ENCODE measurements at regions not wholly inside any gene's neighbourhood (a gene's known extent, or its start where the extent isn't known, plus 50 kb on each side); places are given as distances from the start of the nearest gene placed in this dataset.

DNA sequence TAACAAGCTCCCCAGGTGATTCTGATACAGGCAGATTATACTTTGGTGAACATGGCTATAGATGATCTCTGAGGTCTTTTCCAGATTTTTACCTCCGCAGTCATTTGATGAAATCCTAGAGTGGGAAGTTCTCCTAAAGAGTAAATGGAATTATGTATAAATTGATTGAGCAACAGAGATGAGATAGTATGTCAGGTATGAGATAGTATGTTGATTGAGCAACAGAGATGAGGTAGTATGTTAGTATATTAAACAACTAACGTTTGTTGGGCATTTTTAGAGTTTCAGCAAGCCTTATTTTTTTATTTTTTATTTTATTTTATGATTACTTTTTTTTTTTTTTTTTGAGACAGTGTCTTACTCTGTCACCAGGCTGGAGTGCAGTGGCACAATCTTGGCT, 265.0 kb upstream of the SOX2 start:
- H3K4me3 ChIP-seq (ENCODE audit: low read depth, low read length) = no peak overlapping the region
- Mint-ChIP-seq H3K27me3 (ENCODE audit: insufficient read depth, unreplicated experiment) (no peaks in the 10 kb centered on the region), H3K27ac (ENCODE audit: unreplicated experiment) (no peak overlapping the region), H3K4me1 (ENCODE audit: low read depth, unreplicated experiment) (no peaks in the 10 kb centered on the region), H3K4me3 (ENCODE audit: unreplicated experiment) (no peak overlapping the region), H3K9me3 (ENCODE audit: unreplicated experiment) (no peaks in the 10 kb centered on the region), H3K36me3 (ENCODE audit: insufficient read depth, unreplicated experiment) (no peaks in the 10 kb centered on the region)
- H3K36me3 ChIP-seq (ENCODE audit: control insufficient read depth, insufficient read depth, low read length) = no peaks in the 10 kb centered on the region
- POLR2A ChIA-PET = no interaction called here
- H3K9me3 ChIP-seq = no peaks in the 10 kb centered on the region
- DNase-seq = no peak
- H3K4me1 ChIP-seq = no peaks in the 10 kb centered on the region
- CTCF ChIA-PET = no interaction called here
- intact Hi-C loops (cut with micrococcal nuclease; ENCODE audit: unreplicated experiment) = no loop called here
- TF ChIP-seq, protein P1, sequence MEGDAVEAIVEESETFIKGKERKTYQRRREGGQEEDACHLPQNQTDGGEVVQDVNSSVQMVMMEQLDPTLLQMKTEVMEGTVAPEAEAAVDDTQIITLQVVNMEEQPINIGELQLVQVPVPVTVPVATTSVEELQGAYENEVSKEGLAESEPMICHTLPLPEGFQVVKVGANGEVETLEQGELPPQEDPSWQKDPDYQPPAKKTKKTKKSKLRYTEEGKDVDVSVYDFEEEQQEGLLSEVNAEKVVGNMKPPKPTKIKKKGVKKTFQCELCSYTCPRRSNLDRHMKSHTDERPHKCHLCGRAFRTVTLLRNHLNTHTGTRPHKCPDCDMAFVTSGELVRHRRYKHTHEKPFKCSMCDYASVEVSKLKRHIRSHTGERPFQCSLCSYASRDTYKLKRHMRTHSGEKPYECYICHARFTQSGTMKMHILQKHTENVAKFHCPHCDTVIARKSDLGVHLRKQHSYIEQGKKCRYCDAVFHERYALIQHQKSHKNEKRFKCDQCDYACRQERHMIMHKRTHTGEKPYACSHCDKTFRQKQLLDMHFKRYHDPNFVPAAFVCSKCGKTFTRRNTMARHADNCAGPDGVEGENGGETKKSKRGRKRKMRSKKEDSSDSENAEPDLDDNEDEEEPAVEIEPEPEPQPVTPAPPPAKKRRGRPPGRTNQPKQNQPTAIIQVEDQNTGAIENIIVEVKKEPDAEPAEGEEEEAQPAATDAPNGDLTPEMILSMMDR (IDR thresholded peaks at IDR 0.05; ENCODE audit: insufficient read depth in 1 of 2, low read depth in 1 of 2, low read length in 1 of 2, severe bottlenecking in 1 of 2, unreplicated experiment in 1 of 2) = no peak
- no TSS peak for BruUV-seq (replicated peaks)
- H3K27me3 ChIP-seq (replicated peaks; ENCODE audit: control insufficient read depth, insufficient read depth, low read length) = no peaks in the 10 kb centered on the region

DNA sequence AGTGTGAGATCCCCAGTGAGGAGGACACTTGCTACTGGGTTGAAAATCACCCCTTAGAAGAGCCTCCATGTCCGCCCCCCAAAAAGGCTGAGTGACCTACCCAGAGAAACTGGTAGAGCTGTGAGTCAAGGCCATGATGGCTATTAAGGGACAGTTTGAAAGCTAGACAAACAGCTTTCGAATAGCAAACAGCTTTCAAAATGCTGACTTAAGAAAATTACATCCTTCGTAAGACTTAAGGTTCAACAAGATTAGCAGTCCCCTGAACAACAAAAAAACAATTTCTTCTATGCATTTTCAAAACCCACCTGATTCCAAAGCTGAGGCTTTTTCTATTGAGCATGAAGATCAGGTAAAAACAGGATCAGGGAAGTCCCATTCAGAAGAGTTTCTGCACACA, 269.7 kb upstream of the SOX2 start:
- Histone ChIP-seq H3K4me1 (no peaks in the 10 kb centered on the region), H3K9me3 (no peaks in the 10 kb centered on the region), H3K36me3 (ENCODE audit: control insufficient read depth, insufficient read depth, low read length) (no peaks in the 10 kb centered on the region), H3K4me3 (ENCODE audit: low read depth, low read length) (no peak overlapping the region), H3K27me3 (replicated peaks; ENCODE audit: control insufficient read depth, insufficient read depth, low read length) (no peaks in the 10 kb centered on the region)
- intact Hi-C loops (cut with micrococcal nuclease; ENCODE audit: unreplicated experiment) = no loop called here
- Mint-ChIP-seq H3K36me3 (ENCODE audit: insufficient read depth, unreplicated experiment) (no peaks in the 10 kb centered on the region), H3K4me3 (ENCODE audit: unreplicated experiment) (no peak overlapping the region), H3K27me3 (ENCODE audit: insufficient read depth, unreplicated experiment) (no peaks in the 10 kb centered on the region), H3K4me1 (ENCODE audit: low read depth, unreplicated experiment) (no peaks in the 10 kb centered on the region), H3K27ac (ENCODE audit: unreplicated experiment) (no peak overlapping the region), H3K9me3 (ENCODE audit: unreplicated experiment) (no peaks in the 10 kb centered on the region)
- TF ChIP-seq, protein P1 (IDR thresholded peaks at IDR 0.05; ENCODE audit: insufficient read depth in 1 of 2, low read depth in 1 of 2, low read length in 1 of 2, severe bottlenecking in 1 of 2, unreplicated experiment in 1 of 2) = no peak
- POLR2A ChIA-PET = no interaction called here
- BruUV-seq (replicated peaks) = no TSS peak
- DNase-seq = no peak
- CTCF ChIA-PET = no interaction called here

GRCh38 chr3:181432992-181433391, 278.7 kb upstream of the SOX2 start:
- Mint-ChIP-seq H3K4me1 (ENCODE audit: low read depth, unreplicated experiment) (no peaks in the 10 kb centered on the region), H3K9me3 (ENCODE audit: unreplicated experiment) (no peaks in the 10 kb centered on the region), H3K27me3 (ENCODE audit: insufficient read depth, unreplicated experiment) (peaks cover 11% of the 10 kb centered on the region), H3K4me3 (ENCODE audit: unreplicated experiment) (no peak overlapping the region), H3K36me3 (ENCODE audit: insufficient read depth, unreplicated experiment) (no peaks in the 10 kb centered on the region), H3K27ac (ENCODE audit: unreplicated experiment) (no peak overlapping the region)
- H3K9me3 ChIP-seq = no peaks in the 10 kb centered on the region
- DNase-seq = no peak
- CTCF ChIA-PET = no interaction called here
- H3K4me1 ChIP-seq = no peaks in the 10 kb centered on the region
- H3K27me3 ChIP-seq (replicated peaks; ENCODE audit: control insufficient read depth, insufficient read depth, low read length) = no peaks in the 10 kb centered on the region
- intact Hi-C loops (cut with micrococcal nuclease; ENCODE audit: unreplicated experiment) = no loop called here
- POLR2A ChIA-PET = no interaction called here
- TF ChIP-seq, protein P1 (IDR thresholded peaks at IDR 0.05; ENCODE audit: insufficient read depth in 1 of 2, low read depth in 1 of 2, low read length in 1 of 2, severe bottlenecking in 1 of 2, unreplicated experiment in 1 of 2) = no peak
- no TSS peak for BruUV-seq (replicated peaks)
- H3K36me3 ChIP-seq (ENCODE audit: control insufficient read depth, insufficient read depth, low read length) = no peaks in the 10 kb centered on the region
- H3K4me3 ChIP-seq (ENCODE audit: low read depth, low read length) = no peak overlapping the region

Data from Caco-2 (cell line).